ENCODE measurements at regions not wholly inside any gene's neighbourhood (a gene's known extent, or its start where the extent isn't known, plus 50 kb on each side); places are given as distances from the start of the nearest gene placed in this dataset.

DNA sequence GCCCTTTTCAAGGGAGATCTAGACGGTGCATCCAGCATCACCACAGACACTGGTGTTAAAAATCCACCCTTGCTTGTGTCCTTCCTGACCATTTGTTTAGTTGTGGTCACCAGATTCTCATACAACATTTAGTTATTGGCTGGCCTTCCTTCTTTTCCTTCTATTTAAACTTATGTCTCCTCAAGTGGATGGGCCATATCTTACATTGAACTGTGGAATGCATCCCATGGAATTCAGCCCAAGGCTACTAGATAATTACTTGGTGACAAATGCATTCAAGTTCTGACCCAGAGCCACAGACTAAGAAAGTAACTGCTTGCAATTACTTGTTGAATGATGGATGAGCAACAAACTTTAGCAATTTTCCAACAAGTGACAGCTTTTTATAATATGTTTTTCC lies 198.9 kb upstream of the SSTR4 start:
- CTCF ChIA-PET, result interaction anchor here (0.5 kb wide), 1 partner anchor 399 kb away, joined by 3 read pairs; no protein-coding TSS in a partner anchor
- no peak overlapping the region; the same call in 1 of the 2 replicates for H3K27ac ChIP-seq
- POLR2A ChIA-PET (ENCODE audit: low non-redundant PET), result no interaction called here
- DNase-seq (ENCODE audit: low spot score), result peak; percentile 27
- no peak for TF ChIP-seq CTCF (conservative IDR thresholded peaks at IDR 0.05; ENCODE audit: low read depth)

GRCh38 chr20:22836877-22837276 lies 198.2 kb upstream of the SSTR4 start:
- CTCF ChIA-PET, result no interaction called here
- no peak for TF ChIP-seq CTCF (conservative IDR thresholded peaks at IDR 0.05; ENCODE audit: low read depth)
- H3K27ac ChIP-seq, result no peak overlapping the region
- POLR2A ChIA-PET (ENCODE audit: low non-redundant PET), result no interaction called here
- no peak for DNase-seq (ENCODE audit: low spot score)

DNA sequence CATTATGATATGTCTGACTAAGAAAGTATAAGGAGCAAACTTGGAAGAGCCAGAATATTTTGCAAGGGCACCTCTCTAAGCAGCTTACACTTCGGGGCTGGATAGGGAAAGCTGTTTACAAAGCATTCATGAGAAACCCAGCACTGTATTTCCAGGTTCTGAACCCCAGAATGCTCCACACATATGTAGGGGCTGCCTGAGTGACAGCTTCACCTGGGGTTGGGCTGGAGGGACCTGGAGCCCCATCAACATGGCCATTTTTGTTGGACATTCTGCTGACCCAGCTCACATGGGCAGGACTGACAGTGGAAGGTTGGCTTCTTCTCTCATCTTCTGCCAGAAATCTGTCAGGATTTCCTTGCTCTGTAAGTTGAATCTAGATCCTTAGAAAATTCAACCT lies 197.1 kb upstream of the SSTR4 start:
- no peak for DNase-seq (ENCODE audit: low spot score)
- no peak overlapping the region for H3K27ac ChIP-seq
- TF ChIP-seq CTCF (conservative IDR thresholded peaks at IDR 0.05; ENCODE audit: low read depth), result no peak
- ChIA-PET POLR2A (ENCODE audit: low non-redundant PET) (no interaction called here), CTCF (no interaction called here)

- no peak for DNase-seq (ENCODE audit: low spot score)
- POLR2A ChIA-PET (ENCODE audit: low non-redundant PET), result no interaction called here
- CTCF ChIA-PET, result no interaction called here
- TF ChIP-seq CTCF (conservative IDR thresholded peaks at IDR 0.05; ENCODE audit: low read depth), result no peak
- no peak overlapping the region for H3K27ac ChIP-seq
These were observed 193.3 kb upstream of the SSTR4 start for GRCh38 chr20:22841846-22842245.

DNA sequence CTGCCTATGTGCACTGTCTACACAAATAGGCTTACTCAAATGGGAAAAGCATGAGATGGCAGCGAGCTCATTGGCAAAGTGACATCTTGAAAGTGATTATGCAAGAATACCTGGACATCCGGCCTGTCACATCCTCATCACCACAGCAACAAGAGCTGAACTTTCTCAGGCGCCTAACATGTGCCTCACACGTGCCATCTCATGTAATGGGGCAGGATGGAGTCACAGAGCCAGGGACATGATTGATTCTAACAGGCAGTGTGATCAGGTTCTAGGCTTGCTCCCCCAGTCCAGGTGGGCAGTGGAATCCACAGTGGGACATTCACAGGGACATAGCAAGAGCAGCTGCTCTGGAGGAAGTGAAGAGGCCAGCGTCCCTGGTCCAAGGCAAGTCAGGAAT lies 192.3 kb upstream of the SSTR4 start:
- ChIA-PET CTCF (no interaction called here), POLR2A (ENCODE audit: low non-redundant PET) (no interaction called here)
- no peak for TF ChIP-seq CTCF (conservative IDR thresholded peaks at IDR 0.05; ENCODE audit: low read depth)
- DNase-seq (ENCODE audit: low spot score), result no peak
- H3K27ac ChIP-seq, result no peak overlapping the region

- no peak overlapping the region for H3K27ac ChIP-seq
- no peak for DNase-seq (ENCODE audit: low spot score)
- ChIA-PET POLR2A (ENCODE audit: low non-redundant PET) (no interaction called here), CTCF (no interaction called here)
- no peak for TF ChIP-seq CTCF (conservative IDR thresholded peaks at IDR 0.05; ENCODE audit: low read depth)
These were observed 190.2 kb upstream of the SSTR4 start for GRCh38 chr20:22844959-22845358.

- no peak overlapping the region for H3K27ac ChIP-seq
- ChIA-PET CTCF (no interaction called here), POLR2A (ENCODE audit: low non-redundant PET) (no interaction called here)
- no peak for TF ChIP-seq CTCF (conservative IDR thresholded peaks at IDR 0.05; ENCODE audit: low read depth)
- no peak for DNase-seq (ENCODE audit: low spot score)
These were observed 188.2 kb upstream of the SSTR4 start for GRCh38 chr20:22846863-22847262.
